ENCODE measurements at regions not wholly inside any gene's neighbourhood (a gene's known extent, or its start where the extent isn't known, plus 50 kb on each side); places are given as distances from the start of the nearest gene placed in this dataset.

- Histone ChIP-seq H3K9ac (ENCODE audit: low read length) (no peak overlapping the region), H3K36me3 (replicated peaks in 1 of 2; ENCODE audit: control extremely low read depth in 1 of 2, control insufficient read depth in 1 of 2, extremely low read depth in 1 of 2, insufficient read depth in 2 of 2, low read length in 1 of 2) (no peaks in the 10 kb centered on the region), H3K4me2 (replicated peaks; ENCODE audit: low read depth, low read length, poor library complexity, severe bottlenecking) (no peak overlapping the region), H3K27me3 (replicated peaks in 1 of 4; ENCODE audit: control extremely low read depth in 1 of 4, control insufficient read depth in 3 of 4, insufficient read depth in 4 of 4, low read length in 3 of 4) (no peaks in the 10 kb centered on the region), H3K79me2 (ENCODE audit: control insufficient read depth, insufficient read depth, low read length) (no peaks in the 10 kb centered on the region), H3K4me1 (ENCODE audit: control insufficient read depth in 2 of 2, insufficient read depth in 2 of 2, low read length in 2 of 2) (no peaks in the 10 kb centered on the region), H3K4me3 (ENCODE audit: control extremely low read depth in 1 of 5, extremely low read depth in 1 of 5, insufficient read depth in 1 of 5, low read depth in 2 of 5, low read length in 4 of 5) (no peak overlapping the region), H3K27ac (ENCODE audit: low read length in 2 of 2) (no peak overlapping the region), H3K9me3 (ENCODE audit: control extremely low read depth in 1 of 3, control insufficient read depth in 2 of 3, insufficient read depth in 1 of 3, low read length in 2 of 3) (peaks cover 0 to 2% (median 0%) of the 10 kb centered on the region in 3 donors), H2AFZ (ENCODE audit: insufficient read depth, low read depth, low read length, poor library complexity, severe bottlenecking) (no peak overlapping the region), H4K20me1 (ENCODE audit: control insufficient read depth, insufficient read depth, low read length, poor library complexity, severe bottlenecking) (no peaks in the 10 kb centered on the region)
- H3K9me3 Mint-ChIP-seq (ENCODE audit: insufficient read depth), result peaks cover 6% of the 10 kb centered on the region
- no peak for TF ChIP-seq CTCF (IDR thresholded peaks at IDR 0.05)
- no peak for TF ChIP-seq EZH2 (IDR thresholded peaks at IDR 0.05; ENCODE audit: borderline replicate concordance, insufficient read depth, low read depth, low read length, poor library complexity, severe bottlenecking)
- DNase-seq, result no peak
- no CpG with 5 or more reads among the region's 1 CpG for WGBS (ENCODE audit: insufficient coverage)
- no peak overlapping the region for H3K27ac Mint-ChIP-seq
- H3K4me1 Mint-ChIP-seq, result no peaks in the 10 kb centered on the region
- CTCF ChIA-PET, result no interaction called here
- ATAC-seq (ENCODE audit: low read depth), result no peak
- no peaks in the 10 kb centered on the region for H3K27me3 Mint-ChIP-seq
- intact Hi-C loops (cut with micrococcal nuclease), result no loop called here
- no peak overlapping the region for H3K4me3 Mint-ChIP-seq
- POLR2A ChIA-PET, result no interaction called here
Observed at GRCh38 chr1:73056826-73057225, 774.5 kb upstream of the NEGR1 start.

GRCh38 chr1:73044241-73045036, 762.1 kb upstream of the NEGR1 start:
- Histone ChIP-seq H4K20me1 (ENCODE audit: control insufficient read depth, insufficient read depth, low read length, poor library complexity, severe bottlenecking) (no peaks in the 10 kb centered on the region), H3K4me3 (ENCODE audit: control extremely low read depth in 1 of 5, extremely low read depth in 1 of 5, insufficient read depth in 1 of 5, low read depth in 2 of 5, low read length in 4 of 5) (no peak overlapping the region), H3K4me1 (ENCODE audit: control insufficient read depth in 2 of 2, insufficient read depth in 2 of 2, low read length in 2 of 2) (no peaks in the 10 kb centered on the region), H3K9ac (ENCODE audit: low read length) (no peak overlapping the region), H3K27me3 (replicated peaks in 1 of 4; ENCODE audit: control extremely low read depth in 1 of 4, control insufficient read depth in 3 of 4, insufficient read depth in 4 of 4, low read length in 3 of 4) (no peaks in the 10 kb centered on the region), H3K9me3 (ENCODE audit: control extremely low read depth in 1 of 3, control insufficient read depth in 2 of 3, insufficient read depth in 1 of 3, low read length in 2 of 3) (peaks cover 0 to 9% (median 0%) of the 10 kb centered on the region in 3 donors), H3K79me2 (ENCODE audit: control insufficient read depth, insufficient read depth, low read length) (no peaks in the 10 kb centered on the region), H3K27ac (ENCODE audit: low read length in 2 of 2) (no peak overlapping the region), H3K4me2 (replicated peaks; ENCODE audit: low read depth, low read length, poor library complexity, severe bottlenecking) (no peak overlapping the region), H3K36me3 (replicated peaks in 1 of 2; ENCODE audit: control extremely low read depth in 1 of 2, control insufficient read depth in 1 of 2, extremely low read depth in 1 of 2, insufficient read depth in 2 of 2, low read length in 1 of 2) (no peaks in the 10 kb centered on the region), H2AFZ (ENCODE audit: insufficient read depth, low read depth, low read length, poor library complexity, severe bottlenecking) (no peak overlapping the region)
- no peak for TF ChIP-seq CTCF (IDR thresholded peaks at IDR 0.05)
- TF ChIP-seq EZH2 (IDR thresholded peaks at IDR 0.05; ENCODE audit: borderline replicate concordance, insufficient read depth, low read depth, low read length, poor library complexity, severe bottlenecking), result no peak
- DNase-seq (no peak), ATAC-seq (ENCODE audit: low read depth) (no peak)
- POLR2A ChIA-PET, result no interaction called here
- Mint-ChIP-seq H3K4me3 (no peak overlapping the region), H3K9me3 (ENCODE audit: insufficient read depth) (peaks cover 5% of the 10 kb centered on the region), H3K27ac (no peak overlapping the region), H3K4me1 (no peaks in the 10 kb centered on the region), H3K27me3 (no peaks in the 10 kb centered on the region)
- 86% methylated on average over 4 of the region's 4 CpGs for WGBS (ENCODE audit: insufficient coverage)
- intact Hi-C loops (cut with micrococcal nuclease), result no loop called here
- CTCF ChIA-PET, result no interaction called here

All from B cell (primary cell).